H7 (cell line): ENCODE measurements at regions not wholly inside any gene's neighbourhood (a gene's known extent, or its start where the extent isn't known, plus 50 kb on each side); places are given as distances from the start of the nearest gene placed in this dataset.

ENCODE experiments used
- DNase-seq: peaks from one replicate; pipeline ENCODE4 v3.0.0; 2012
- H3K27me3 ChIP-seq: 2 replicates; pipeline ENCODE4 v1.6.0; 2011; ENCODE audit warnings: mild to moderate bottlenecking, low read length; ENCODE audit not compliant: control insufficient read depth, insufficient read depth
- H3K36me3 ChIP-seq: replicated peaks from 2 replicates; pipeline ENCODE4 v1.5.1; 2011; ENCODE audit warnings: low read length; ENCODE audit not compliant: control insufficient read depth, insufficient read depth
- H3K4me3 ChIP-seq: 2 replicates; pipeline ENCODE4 v1.5.1; 2011; ENCODE audit warnings: low read depth, mild to moderate bottlenecking, control low read depth, low read length, moderate library complexity; ENCODE audit not compliant: insufficient read depth

- no peaks in the 10 kb centered on the region for H3K36me3 ChIP-seq
- H3K27me3 ChIP-seq, result no peaks in the 10 kb centered on the region
- DNase-seq, result peak; percentile 4
- no peak overlapping the region for H3K4me3 ChIP-seq
Observed at GRCh38 chr1:117678246-117678977, 72.6 kb downstream of the TENT5C start.

DNA sequence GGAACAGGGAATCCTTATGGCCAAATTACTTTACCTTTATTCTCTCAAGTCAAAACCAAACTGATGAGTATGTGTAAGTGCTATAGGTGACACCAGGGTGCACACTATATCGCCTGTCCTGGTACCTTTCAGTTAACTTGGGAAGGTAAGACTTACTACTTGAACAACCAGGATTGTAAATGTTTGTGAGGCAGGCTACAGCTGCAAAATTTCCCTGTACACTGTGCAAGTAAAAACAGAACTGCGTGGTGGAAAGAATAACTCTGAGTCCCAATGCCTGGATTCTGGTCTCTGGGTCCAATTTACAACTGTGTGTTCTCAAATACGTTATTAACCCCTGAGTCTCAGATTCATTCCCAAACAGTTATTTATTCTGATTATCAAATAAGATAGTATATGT lies 73.5 kb downstream of the TENT5C start:
- peak; percentile 2 for DNase-seq
- no peaks in the 10 kb centered on the region for H3K27me3 ChIP-seq
- H3K4me3 ChIP-seq, result no peak overlapping the region
- H3K36me3 ChIP-seq, result no peaks in the 10 kb centered on the region

- no peaks in the 10 kb centered on the region for H3K27me3 ChIP-seq
- no peak overlapping the region for H3K4me3 ChIP-seq
- DNase-seq, result no peak
Observed at GRCh38 chr1:117679868-117680267, 74.0 kb downstream of the TENT5C start.

GRCh38 chr1:117680316-117681002 lies 74.6 kb downstream of the TENT5C start:
- Histone ChIP-seq H3K4me3 (no peak overlapping the region), H3K36me3 (no peaks in the 10 kb centered on the region), H3K27me3 (no peaks in the 10 kb centered on the region)
- DNase-seq, result no peak

More at GRCh38 chr1:117679868-117680267, 74.0 kb downstream of the TENT5C start:
- no peaks in the 10 kb centered on the region for H3K36me3 ChIP-seq

- DNase-seq, result peak; percentile 60
- Histone ChIP-seq H3K27me3 (no peaks in the 10 kb centered on the region), H3K4me3 (no peak overlapping the region), H3K36me3 (no peaks in the 10 kb centered on the region)
Observed at GRCh38 chr1:117681093-117681900, 75.4 kb downstream of the TENT5C start.

- H3K36me3 ChIP-seq, result no peaks in the 10 kb centered on the region
- DNase-seq, result no peak
- no peak overlapping the region for H3K4me3 ChIP-seq
- no peaks in the 10 kb centered on the region for H3K27me3 ChIP-seq
Observed at GRCh38 chr1:117681901-117682250, 76.0 kb downstream of the TENT5C start.

- no peak for DNase-seq
- Histone ChIP-seq H3K27me3 (no peaks in the 10 kb centered on the region), H3K4me3 (no peak overlapping the region), H3K36me3 (no peaks in the 10 kb centered on the region)
Observed at GRCh38 chr1:117682372-117682771, 76.5 kb downstream of the TENT5C start.

- no peaks in the 10 kb centered on the region for H3K36me3 ChIP-seq
- H3K27me3 ChIP-seq, result no peaks in the 10 kb centered on the region
- no peak overlapping the region for H3K4me3 ChIP-seq
- no peak for DNase-seq
Observed at GRCh38 chr1:117683571-117684285, 77.9 kb downstream of the TENT5C start.

- H3K27me3 ChIP-seq, result no peaks in the 10 kb centered on the region
- DNase-seq, result no peak
- no peaks in the 10 kb centered on the region for H3K36me3 ChIP-seq
- H3K4me3 ChIP-seq, result no peak overlapping the region
Observed at GRCh38 chr1:117685936-117686806, 80.3 kb downstream of the TENT5C start.

- no peaks in the 10 kb centered on the region for H3K27me3 ChIP-seq
- DNase-seq, result no peak
- no peaks in the 10 kb centered on the region for H3K36me3 ChIP-seq
Observed at GRCh38 chr1:117686907-117687306, 81.1 kb downstream of the TENT5C start.

GRCh38 chr1:117689997-117690625 lies 84.3 kb downstream of the TENT5C start:
- DNase-seq, result no peak
- Histone ChIP-seq H3K27me3 (no peaks in the 10 kb centered on the region), H3K36me3 (no peaks in the 10 kb centered on the region), H3K4me3 (no peak overlapping the region)

More at GRCh38 chr1:117686907-117687306, 81.1 kb downstream of the TENT5C start:
- no peak overlapping the region for H3K4me3 ChIP-seq

- Histone ChIP-seq H3K36me3 (no peaks in the 10 kb centered on the region), H3K4me3 (no peak overlapping the region), H3K27me3 (no peaks in the 10 kb centered on the region)
- DNase-seq, result no peak
Observed at GRCh38 chr1:117691942-117692341, 86.1 kb downstream of the TENT5C start.

- no peaks in the 10 kb centered on the region for H3K27me3 ChIP-seq
- no peak overlapping the region for H3K4me3 ChIP-seq
- H3K36me3 ChIP-seq, result no peaks in the 10 kb centered on the region
- DNase-seq, result no peak
Observed at GRCh38 chr1:117694543-117694942, 88.7 kb downstream of the TENT5C start.
